Liver (tissue), 8 donors: ENCODE measurements at regions not wholly inside any gene's neighbourhood (a gene's known extent, or its start where the extent isn't known, plus 50 kb on each side); places are given as distances from the start of the nearest gene placed in this dataset.

ENCODE experiments used
- DNase-seq: peaks from one replicate; pipeline ENCODE4 v3.0.0-alpha.2; 2017; ENCODE audit warnings: low spot score
- H3K27ac ChIP-seq, 2 donors: one replicate each; pipeline ENCODE4 v1.7.0; 2013; ENCODE audit warnings: inconsistent platforms in 2 of 2, low read length in 2 of 2, control low read depth in 1 of 2, low read depth in 1 of 2, mild to moderate bottlenecking in 1 of 2
- H3K27me3 ChIP-seq, 4 donors: one replicate each; pipeline versions ENCODE4 v1.6.1 to v1.7.0; 2013; ENCODE audit warnings: low read length in 3 of 4, inconsistent platforms in 1 of 4, mild to moderate bottlenecking in 1 of 4, moderate library complexity in 1 of 4; ENCODE audit not compliant: control insufficient read depth in 4 of 4, insufficient read depth in 4 of 4
- H3K36me3 ChIP-seq, 4 donors: one replicate each; pipeline versions ENCODE4 v1.6.1 to v1.7.0; 2013; ENCODE audit warnings: low read length in 3 of 4, mild to moderate bottlenecking in 3 of 4, low read depth in 1 of 4, moderate library complexity in 1 of 4; ENCODE audit not compliant: control insufficient read depth in 4 of 4, insufficient read depth in 3 of 4
- H3K4me1 ChIP-seq, 4 donors: one replicate each; pipeline versions ENCODE4 v1.6.1 to v1.7.0; 2013; ENCODE audit warnings: low read length in 3 of 4, mild to moderate bottlenecking in 3 of 4, moderate library complexity in 1 of 4; ENCODE audit not compliant: control insufficient read depth in 4 of 4, insufficient read depth in 4 of 4
- H3K4me3 ChIP-seq, 3 donors: one replicate each; pipeline versions ENCODE4 v1.6.1 to v1.7.0; 2013; ENCODE audit warnings: low read length in 3 of 3, control low read depth in 1 of 3, low read depth in 1 of 3, mild to moderate bottlenecking in 1 of 3
- H3K9ac ChIP-seq, 2 donors: one replicate each; pipeline ENCODE4 v1.7.0; 2013; ENCODE audit warnings: low read length in 2 of 2, mild to moderate bottlenecking in 2 of 2, moderate library complexity in 2 of 2, control low read depth in 1 of 2, low read depth in 1 of 2
- H3K9me3 ChIP-seq, 4 donors: one replicate each; pipeline versions ENCODE4 v1.6.1 to v1.7.0; 2013; ENCODE audit warnings: low read length in 3 of 4; ENCODE audit not compliant: control insufficient read depth in 4 of 4
- CTCF ChIP-seq: fragments of 150-350 bp; IDR thresholded peaks from 2 replicates; pipeline ENCODE4 v1.5.1; 2017; ENCODE audit warnings: improper control_type of control experiment, low read depth, low read length; ENCODE audit not compliant: missing input control
- GABPA ChIP-seq, 2 donors: IDR thresholded peaks in 1 of 2; conservative IDR thresholded peaks in 1 of 2; 2 replicates each; pipeline ENCODE4 v1.6.1; 2016; ENCODE audit warnings: antibody characterized with exemption in 2 of 2, mild to moderate bottlenecking in 1 of 2, moderate library complexity in 1 of 2
- HNF4G ChIP-seq: IDR thresholded peaks from 2 replicates; pipeline ENCODE4 v1.6.1; 2016; ENCODE audit warnings: antibody characterized with exemption
- JUND ChIP-seq, 2 donors: IDR thresholded peaks; 2 replicates each; pipeline ENCODE4 v1.6.1; 2016; ENCODE audit warnings: antibody characterized with exemption in 2 of 2
- RAD21 ChIP-seq, 2 donors: IDR thresholded peaks; 2 replicates each; pipeline ENCODE4 v1.6.1; 2016; ENCODE audit warnings: antibody characterized with exemption in 2 of 2, mild to moderate bottlenecking in 2 of 2
- RXRA ChIP-seq, 2 donors: IDR thresholded peaks; 2 replicates each; pipeline ENCODE4 v1.6.1; 2017 to 2018; ENCODE audit warnings: antibody characterized with exemption in 2 of 2, mild to moderate bottlenecking in 1 of 2
- TAF1 ChIP-seq: conservative IDR thresholded peaks from 2 replicates; pipeline ENCODE4 v1.6.1; 2016; ENCODE audit warnings: antibody characterized with exemption, mild to moderate bottlenecking
- YY1 ChIP-seq: IDR thresholded peaks from 2 replicates; pipeline ENCODE4 v1.6.1; 2016; ENCODE audit warnings: antibody characterized with exemption, mild to moderate bottlenecking
- WGBS: extraction: QIAGEN DNeasy Blood & Tissue Kit; methylation state at CpG from one replicate; pipeline ENCODE4 v1.1.7; 2013; 5-methylcytosine and 5-hydroxymethylcytosine counted together
- TF ChIP-seq, protein P1 (sequence below): IDR thresholded peaks from 2 replicates; pipeline ENCODE4 v1.6.1; 2016; ENCODE audit warnings: antibody characterized with exemption
- TF ChIP-seq, protein P2 (sequence below): IDR thresholded peaks from 2 replicates; pipeline ENCODE4 v1.6.1; 2016; ENCODE audit warnings: antibody characterized with exemption
- TF ChIP-seq, protein P3 (sequence below): IDR thresholded peaks from 2 replicates; pipeline ENCODE4 v1.6.1; 2016; ENCODE audit warnings: antibody characterized with exemption
- donor health status: healthy.
- donor health status: healthy.
- donor health status: healthy.
- donor health status: healthy.
- donor health status: healthy.

- Histone ChIP-seq H3K36me3 (no peaks in the 10 kb centered on the region), H3K9me3 (peaks cover 0 to 6% (median 0%) of the 10 kb centered on the region in 4 donors), H3K4me1 (no peaks in the 10 kb centered on the region), H3K27me3 (peaks cover 0 to 5% (median under 1%) of the 10 kb centered on the region in 4 donors), H3K9ac (no peak overlapping the region), H3K27ac (no peak overlapping the region), H3K4me3 (no peak overlapping the region)
- WGBS, result 66% methylated on average over 4 of the region's 4 CpGs
- DNase-seq, result no peak
- TF ChIP-seq YY1, result no peak
Measured at GRCh38 chr19:30775956-30776355, 403.8 kb downstream of the ZNF536 start.

- TF ChIP-seq RXRA (IDR thresholded peaks at IDR 0.05) (no peak), YY1 (no peak), TAF1 (no peak), HNF4G (no peak)
- peaks cover 0 to 6% (median 0%) of the 10 kb centered on the region in 4 donors for H3K9me3 ChIP-seq
- H3K36me3 ChIP-seq, result no peaks in the 10 kb centered on the region
- H3K27ac ChIP-seq, result no peak overlapping the region
- no peak overlapping the region for H3K4me3 ChIP-seq
- 45% methylated on average over 3 of the region's 3 CpGs for WGBS
- DNase-seq, result no peak
- H3K27me3 ChIP-seq, result peaks cover 0 to 5% (median under 1%) of the 10 kb centered on the region in 4 donors
- H3K9ac ChIP-seq, result no peak overlapping the region
- H3K4me1 ChIP-seq, result no peaks in the 10 kb centered on the region
Measured at GRCh38 chr19:30774252-30774766, 402.1 kb downstream of the ZNF536 start.

GRCh38 chr19:30762651-30763050 lies 390.5 kb downstream of the ZNF536 start:
- peaks cover 0 to 4% (median 0%) of the 10 kb centered on the region in 4 donors for H3K27me3 ChIP-seq
- WGBS, result 81% methylated on average over 2 of the region's 2 CpGs
- H3K27ac ChIP-seq, result no peak overlapping the region
- no peak overlapping the region for H3K4me3 ChIP-seq
- H3K9ac ChIP-seq, result no peak overlapping the region
- no peak for TF ChIP-seq CTCF
- TF ChIP-seq GABPA (IDR thresholded peaks at IDR 0.05 in 1 of 2, conservative IDR thresholded peaks at IDR 0.05 in 1 of 2), result no peak
- TF ChIP-seq JUND (IDR thresholded peaks at IDR 0.05), result no peak
- TF ChIP-seq, protein P1, sequence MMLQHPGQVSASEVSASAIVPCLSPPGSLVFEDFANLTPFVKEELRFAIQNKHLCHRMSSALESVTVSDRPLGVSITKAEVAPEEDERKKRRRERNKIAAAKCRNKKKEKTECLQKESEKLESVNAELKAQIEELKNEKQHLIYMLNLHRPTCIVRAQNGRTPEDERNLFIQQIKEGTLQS, result no peak
- TF ChIP-seq, protein P2, sequence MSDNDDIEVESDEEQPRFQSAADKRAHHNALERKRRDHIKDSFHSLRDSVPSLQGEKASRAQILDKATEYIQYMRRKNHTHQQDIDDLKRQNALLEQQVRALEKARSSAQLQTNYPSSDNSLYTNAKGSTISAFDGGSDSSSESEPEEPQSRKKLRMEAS, result no peak
- TF ChIP-seq RXRA (IDR thresholded peaks at IDR 0.05), result no peak
- H3K4me1 ChIP-seq, result peaks cover 0 to 8% (median 0%) of the 10 kb centered on the region in 4 donors
- H3K9me3 ChIP-seq, result peaks cover 0 to 2% (median 0%) of the 10 kb centered on the region in 4 donors
- no peaks in the 10 kb centered on the region for H3K36me3 ChIP-seq
- no peak for DNase-seq

DNA sequence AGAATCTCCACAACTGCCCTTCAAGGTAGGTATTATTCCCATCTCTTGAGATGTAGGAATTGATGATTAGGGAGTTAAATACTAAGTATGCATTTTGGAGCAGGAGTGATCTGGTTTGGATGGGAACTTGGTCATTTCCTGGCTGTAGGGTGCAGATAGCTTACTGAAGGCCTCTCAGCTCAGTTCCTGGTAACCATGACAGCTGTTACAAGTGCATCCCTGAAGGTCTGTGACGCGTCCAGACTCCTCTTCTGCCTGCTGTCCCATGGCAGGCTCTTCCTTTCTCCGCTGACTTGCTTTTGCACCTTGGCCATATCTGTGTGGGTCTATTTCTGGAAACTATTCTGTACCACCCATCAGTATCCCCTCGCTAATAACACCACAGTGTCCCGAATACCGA lies 387.8 kb downstream of the ZNF536 start:
- WGBS, result 88% methylated on average over 6 of the region's 6 CpGs
- DNase-seq, result no peak
- H3K9ac ChIP-seq, result no peak overlapping the region

More for the DNA sequence above, 387.8 kb downstream of the ZNF536 start:
- Histone ChIP-seq H3K4me3 (no peak overlapping the region), H3K36me3 (no peaks in the 10 kb centered on the region), H3K4me1 (peaks cover 0 to 8% (median 0%) of the 10 kb centered on the region in 4 donors), H3K9me3 (peaks cover 0 to 2% (median 0%) of the 10 kb centered on the region in 4 donors), H3K27me3 (peaks cover 0 to 3% (median 0%) of the 10 kb centered on the region in 4 donors), H3K27ac (no peak overlapping the region)
- no peak for TF ChIP-seq GABPA (IDR thresholded peaks at IDR 0.05 in 1 of 2, conservative IDR thresholded peaks at IDR 0.05 in 1 of 2)
- no peak for TF ChIP-seq RAD21 (IDR thresholded peaks at IDR 0.05)
- TF ChIP-seq TAF1, result no peak
- no peak for TF ChIP-seq YY1
- TF ChIP-seq, protein P3, sequence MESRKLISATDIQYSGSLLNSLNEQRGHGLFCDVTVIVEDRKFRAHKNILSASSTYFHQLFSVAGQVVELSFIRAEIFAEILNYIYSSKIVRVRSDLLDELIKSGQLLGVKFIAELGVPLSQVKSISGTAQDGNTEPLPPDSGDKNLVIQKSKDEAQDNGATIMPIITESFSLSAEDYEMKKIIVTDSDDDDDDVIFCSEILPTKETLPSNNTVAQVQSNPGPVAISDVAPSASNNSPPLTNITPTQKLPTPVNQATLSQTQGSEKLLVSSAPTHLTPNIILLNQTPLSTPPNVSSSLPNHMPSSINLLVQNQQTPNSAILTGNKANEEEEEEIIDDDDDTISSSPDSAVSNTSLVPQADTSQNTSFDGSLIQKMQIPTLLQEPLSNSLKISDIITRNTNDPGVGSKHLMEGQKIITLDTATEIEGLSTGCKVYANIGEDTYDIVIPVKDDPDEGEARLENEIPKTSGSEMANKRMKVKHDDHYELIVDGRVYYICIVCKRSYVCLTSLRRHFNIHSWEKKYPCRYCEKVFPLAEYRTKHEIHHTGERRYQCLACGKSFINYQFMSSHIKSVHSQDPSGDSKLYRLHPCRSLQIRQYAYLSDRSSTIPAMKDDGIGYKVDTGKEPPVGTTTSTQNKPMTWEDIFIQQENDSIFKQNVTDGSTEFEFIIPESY, result no peak
